Right atrium auricular region (tissue), 2 donors: ENCODE measurements at regions not wholly inside any gene's neighbourhood (a gene's known extent, or its start where the extent isn't known, plus 50 kb on each side); places are given as distances from the start of the nearest gene placed in this dataset.
A peak's percentile ranks its signal among the peaks of the same experiment; 100 is the strongest.

ENCODE experiments used
- DNase-seq: peaks from one replicate; pipeline ENCODE4 v3.0.0-alpha.2; 2019; ENCODE audit warnings: low spot score
- H3K27ac ChIP-seq, 2 donors: fragments of 200-600 bp; sonication (generic); 1 replicate in 1 of 2; 2 replicates in 1 of 2; pipeline ENCODE4 v1.5.1; 2016 to 2019
- H3K27me3 ChIP-seq, 2 donors: fragments of 200-600 bp; sonication (generic); one replicate each; pipeline versions ENCODE4 v1.5.1 to v1.6.0; 2017 to 2019
- H3K36me3 ChIP-seq: fragments of 200-600 bp; sonication (generic); one replicate; pipeline ENCODE4 v1.5.1; 2016
- H3K4me1 ChIP-seq, 2 donors: fragments of 200-600 bp; sonication (generic); one replicate each; pipeline versions ENCODE4 v1.5.1 to v1.6.0; 2017 to 2019
- H3K4me3 ChIP-seq, 2 donors: fragments of 200-600 bp; sonication (generic); 1 replicate in 1 of 2; 2 replicates in 1 of 2; pipeline ENCODE4 v1.5.1; 2017 to 2019; ENCODE audit warnings: mild to moderate bottlenecking in 1 of 2, moderate library complexity in 1 of 2
- H3K9me3 ChIP-seq, 2 donors: fragments of 200-600 bp; sonication (generic); one replicate each; pipeline ENCODE4 v1.5.1; 2019
- CTCF ChIP-seq, 2 donors: fragments of 200-600 bp; sonication (generic); IDR thresholded peaks; one replicate each; pipeline ENCODE4 v1.5.1; 2019; ENCODE audit warnings: antibody characterized with exemption in 2 of 2

- Histone ChIP-seq H3K4me1 (no peaks in the 10 kb centered on the region), H3K36me3 (no peaks in the 10 kb centered on the region), H3K27me3 (no peaks in the 10 kb centered on the region), H3K4me3 (no peak overlapping the region), H3K27ac (no peak overlapping the region), H3K9me3 (no peaks in the 10 kb centered on the region)
- DNase-seq = no peak
- no peak for TF ChIP-seq CTCF (IDR thresholded peaks at IDR 0.05)
Measured at GRCh38 chr16:66304961-66305360, 61.5 kb upstream of the CDH5 start.

GRCh38 chr16:66304151-66304550 lies 62.3 kb upstream of the CDH5 start:
- Histone ChIP-seq H3K27ac (no peak overlapping the region), H3K27me3 (no peaks in the 10 kb centered on the region), H3K9me3 (no peaks in the 10 kb centered on the region), H3K4me3 (no peak overlapping the region), H3K4me1 (no peaks in the 10 kb centered on the region), H3K36me3 (no peaks in the 10 kb centered on the region)
- DNase-seq = no peak
- no peak for TF ChIP-seq CTCF (IDR thresholded peaks at IDR 0.05)

- Histone ChIP-seq H3K4me3 (no peak overlapping the region), H3K27ac (no peak overlapping the region), H3K27me3 (no peaks in the 10 kb centered on the region), H3K9me3 (no peaks in the 10 kb centered on the region), H3K4me1 (no peaks in the 10 kb centered on the region), H3K36me3 (no peaks in the 10 kb centered on the region)
- peak; percentile 52 for DNase-seq
- TF ChIP-seq CTCF (IDR thresholded peaks at IDR 0.05) = no peak
Measured at GRCh38 chr16:66300501-66300900, 66.0 kb upstream of the CDH5 start.

DNA sequence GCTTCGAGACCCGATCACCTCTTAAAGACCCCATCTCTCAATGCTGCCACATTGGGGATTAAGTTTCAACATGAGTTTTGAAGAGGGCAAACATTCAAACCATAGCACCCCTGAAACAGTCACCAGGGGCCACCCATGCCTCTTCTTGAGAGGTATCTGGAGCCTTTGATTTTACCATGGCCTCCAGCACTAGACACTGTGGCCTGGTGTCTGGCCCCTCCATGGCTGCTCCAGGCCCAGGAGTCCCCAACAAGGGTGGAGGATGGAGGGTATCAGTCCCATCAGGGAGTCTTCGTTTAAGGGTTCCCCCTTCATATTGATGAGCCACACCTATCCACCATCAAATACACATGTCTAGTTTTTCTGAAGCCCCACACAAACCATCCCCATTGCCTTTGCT lies 66.5 kb upstream of the CDH5 start:
- no peaks in the 10 kb centered on the region for H3K36me3 ChIP-seq
- peak; percentile 47 for DNase-seq
- TF ChIP-seq CTCF (IDR thresholded peaks at IDR 0.05) = no peak

GRCh38 chr16:66299349-66299748 lies 67.1 kb upstream of the CDH5 start:
- H3K27me3 ChIP-seq = no peaks in the 10 kb centered on the region
- no peak overlapping the region for H3K4me3 ChIP-seq
- no peaks in the 10 kb centered on the region for H3K4me1 ChIP-seq
- TF ChIP-seq CTCF (IDR thresholded peaks at IDR 0.05) = no peak
- no peaks in the 10 kb centered on the region for H3K36me3 ChIP-seq
- DNase-seq = peak; percentile 21
- H3K9me3 ChIP-seq = no peaks in the 10 kb centered on the region
- no peak overlapping the region for H3K27ac ChIP-seq

More for the DNA sequence above, 66.5 kb upstream of the CDH5 start:
- Histone ChIP-seq H3K4me3 (no peak overlapping the region), H3K4me1 (no peaks in the 10 kb centered on the region), H3K27ac (no peak overlapping the region), H3K9me3 (no peaks in the 10 kb centered on the region), H3K27me3 (no peaks in the 10 kb centered on the region)

DNA sequence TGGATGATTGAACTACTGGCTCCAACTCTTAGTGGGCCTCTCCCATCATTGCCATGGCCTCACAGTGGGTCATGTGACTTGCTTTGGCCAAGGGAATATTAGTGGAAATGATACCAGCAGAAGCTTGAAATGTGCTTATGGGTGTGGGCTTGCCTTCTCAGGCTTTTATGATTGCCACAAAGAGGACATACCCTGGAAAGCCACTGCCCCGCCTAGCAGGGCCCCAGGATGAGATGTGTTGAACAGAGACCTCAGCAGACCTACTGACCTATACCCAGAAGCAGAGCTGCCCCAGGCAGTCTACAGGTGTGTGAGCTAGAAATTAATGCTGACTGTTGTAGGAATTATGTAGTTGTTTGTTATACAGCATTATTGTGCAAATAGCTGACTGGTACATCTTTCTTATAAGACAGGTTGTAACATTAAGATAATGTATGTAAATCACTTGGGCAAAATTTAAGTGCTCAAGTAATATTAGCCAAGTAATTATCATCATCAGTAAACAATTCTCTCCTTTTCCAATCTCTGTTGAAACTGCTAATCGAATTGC lies 67.8 kb upstream of the CDH5 start:
- DNase-seq = peak; percentile 13
- no peaks in the 10 kb centered on the region for H3K4me1 ChIP-seq
- no peaks in the 10 kb centered on the region for H3K9me3 ChIP-seq
- H3K4me3 ChIP-seq = no peak overlapping the region
- H3K36me3 ChIP-seq = no peaks in the 10 kb centered on the region
- no peak for TF ChIP-seq CTCF (IDR thresholded peaks at IDR 0.05)
- no peaks in the 10 kb centered on the region for H3K27me3 ChIP-seq
- H3K27ac ChIP-seq = no peak overlapping the region
